SJCRH30 (cell line): ENCODE measurements at regions not wholly inside any gene's neighbourhood (a gene's known extent, or its start where the extent isn't known, plus 50 kb on each side); places are given as distances from the start of the nearest gene placed in this dataset.
"Not testable (repeated sequence)": the region's sequence is repeated elsewhere in the genome, so short reads cannot be mapped to it uniquely, and the experiment has no call there.

Experiments used
- DNase-seq, 2 experiments: peaks; one replicate each; pipeline ENCODE4 v3.0.0-alpha.2; 2015 to 2020
- H3K27ac ChIP-seq: fragments of 250-450 bp; sonication (Bioruptor Pico); 2 replicates; pipeline ENCODE4 v1.5.1; 2020; ENCODE audit warnings: mild to moderate bottlenecking, moderate library complexity
- H3K27me3 ChIP-seq: fragments of 250-450 bp; sonication (Bioruptor Pico); 2 replicates; pipeline ENCODE4 v1.5.1; 2020; ENCODE audit warnings: mild to moderate bottlenecking, moderate library complexity
- H3K36me3 ChIP-seq: fragments of 250-450 bp; sonication (Bioruptor Pico); 2 replicates; pipeline ENCODE4 v1.5.1; 2020; ENCODE audit warnings: mild to moderate bottlenecking, moderate library complexity
- H3K4me1 ChIP-seq: fragments of 250-450 bp; sonication (Bioruptor Pico); 2 replicates; pipeline ENCODE4 v1.5.1; 2020; ENCODE audit warnings: mild to moderate bottlenecking, moderate library complexity
- H3K4me3 ChIP-seq: fragments of 250-450 bp; sonication (Bioruptor Pico); 2 replicates; pipeline ENCODE4 v1.5.1; 2020; ENCODE audit warnings: mild to moderate bottlenecking, moderate library complexity
- H3K9me3 ChIP-seq: fragments of 250-450 bp; sonication (Bioruptor Pico); replicated peaks from 2 replicates; pipeline ENCODE4 v1.5.1; 2020; ENCODE audit warnings: mild to moderate bottlenecking, moderate library complexity

GRCh38 chr7:114364151-114364550, 50.5 kb upstream of the FOXP2 start:
- Histone ChIP-seq H3K4me1 (peaks cover 27% of the 10 kb centered on the region), H3K27me3 (no peaks in the 10 kb centered on the region), H3K9me3 (peaks cover 3% of the 10 kb centered on the region), H3K36me3 (no peaks in the 10 kb centered on the region), H3K27ac (no peak overlapping the region), H3K4me3 (no peak overlapping the region)
- DNase-seq: peak; percentile 25 to 51

DNA sequence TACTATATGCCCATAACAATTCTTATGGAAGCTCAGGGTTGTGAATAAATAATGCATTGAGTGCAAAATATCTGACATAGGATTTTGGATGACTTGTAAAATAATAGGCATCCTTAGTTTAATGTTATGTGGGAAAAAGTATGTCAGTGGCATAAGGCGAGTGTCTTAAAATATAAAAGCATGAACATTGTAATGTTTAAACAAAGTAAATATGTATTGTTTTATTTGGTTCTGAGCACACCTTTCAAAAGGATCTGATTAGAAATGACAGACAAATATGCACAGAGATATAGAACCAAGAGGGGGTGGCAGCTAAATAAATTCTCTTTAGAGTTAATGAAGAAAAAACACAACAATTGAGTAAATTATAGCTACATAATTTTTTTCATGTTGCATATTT, 51.3 kb upstream of the FOXP2 start:
- DNase-seq: no peak
- peaks cover 3% of the 10 kb centered on the region for H3K9me3 ChIP-seq
- no peak overlapping the region for H3K27ac ChIP-seq
- no peaks in the 10 kb centered on the region for H3K27me3 ChIP-seq
- H3K4me1 ChIP-seq: peaks cover 27% of the 10 kb centered on the region
- H3K36me3 ChIP-seq: no peaks in the 10 kb centered on the region
- no peak overlapping the region for H3K4me3 ChIP-seq

DNA sequence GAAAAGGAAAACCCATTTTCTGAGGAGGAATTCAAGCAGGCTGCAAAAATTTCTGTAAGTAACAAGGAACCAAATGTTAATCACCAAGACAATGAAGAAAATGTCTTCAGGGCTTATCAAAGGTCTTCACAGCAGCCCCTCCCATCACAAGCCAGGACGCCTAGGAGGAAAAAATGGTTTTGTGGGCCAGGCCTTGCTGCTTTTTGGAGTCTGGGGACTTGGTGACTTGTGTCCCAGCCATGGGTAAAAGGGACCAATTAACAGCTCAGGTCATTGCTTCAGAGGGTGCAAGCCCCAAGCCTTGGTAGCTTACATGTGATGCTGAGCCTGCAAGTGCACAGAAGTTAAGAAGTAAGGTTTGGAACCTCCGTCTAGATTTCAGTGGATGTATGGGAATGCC, 55.7 kb upstream of the FOXP2 start:
- no peaks in the 10 kb centered on the region for H3K27me3 ChIP-seq
- H3K4me3 ChIP-seq: no peak overlapping the region
- H3K36me3 ChIP-seq: no peaks in the 10 kb centered on the region
- DNase-seq: no peak
- H3K4me1 ChIP-seq: peaks cover under 1% of the 10 kb centered on the region; the same call in 1 of the 2 replicates
- no peak overlapping the region for H3K27ac ChIP-seq
- peaks cover 3% of the 10 kb centered on the region for H3K9me3 ChIP-seq

GRCh38 chr7:114356133-114356532, 58.5 kb upstream of the FOXP2 start:
- Histone ChIP-seq H3K4me1 (no peaks in the 10 kb centered on the region; the same call in 1 of the 2 replicates), H3K27me3 (no peaks in the 10 kb centered on the region), H3K36me3 (no peaks in the 10 kb centered on the region), H3K4me3 (no peak overlapping the region), H3K9me3 (peaks cover 3% of the 10 kb centered on the region), H3K27ac (no peak overlapping the region)
- DNase-seq: no peak

GRCh38 chr7:114354306-114354705, 60.3 kb upstream of the FOXP2 start:
- H3K27me3 ChIP-seq: no peaks in the 10 kb centered on the region
- no peaks in the 10 kb centered on the region for H3K36me3 ChIP-seq
- DNase-seq: no peak
- H3K4me3 ChIP-seq: no peak overlapping the region
- no peaks in the 10 kb centered on the region; the same call in 1 of the 2 replicates for H3K4me1 ChIP-seq
- H3K9me3 ChIP-seq: no peaks in the 10 kb centered on the region
- no peak overlapping the region for H3K27ac ChIP-seq

DNA sequence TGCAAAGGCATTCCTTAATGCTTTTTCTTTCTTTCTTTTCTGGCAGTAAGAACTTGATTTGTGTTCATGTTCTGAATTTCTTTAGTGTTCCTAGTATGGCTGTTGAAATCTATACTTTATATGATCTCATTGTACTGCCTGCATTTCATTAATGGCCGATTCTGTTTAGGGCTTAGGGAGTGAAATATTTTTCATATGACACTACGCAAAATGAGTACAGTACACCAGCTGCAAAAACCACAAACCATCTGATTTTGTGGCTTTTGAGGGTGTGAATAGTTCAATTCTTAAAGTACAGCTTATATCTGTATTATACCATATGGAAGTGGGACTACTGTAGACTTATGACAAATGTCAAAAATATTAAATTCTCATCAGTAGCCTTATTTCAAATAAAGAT, 69.1 kb upstream of the FOXP2 start:
- no peaks in the 10 kb centered on the region; the same call in none of the 2 replicates for H3K9me3 ChIP-seq
- DNase-seq: peak; percentile 77 to 94
- H3K36me3 ChIP-seq: no peaks in the 10 kb centered on the region
- peaks cover 35% of the 10 kb centered on the region for H3K4me1 ChIP-seq
- no peak overlapping the region for H3K4me3 ChIP-seq
- H3K27me3 ChIP-seq: no peaks in the 10 kb centered on the region
- peak overlapping the region; percentile 89 for H3K27ac ChIP-seq

GRCh38 chr7:114343949-114344708, 70.5 kb upstream of the FOXP2 start:
- H3K9me3 ChIP-seq: no peaks in the 10 kb centered on the region; the same call in none of the 2 replicates
- no peaks in the 10 kb centered on the region for H3K36me3 ChIP-seq
- peak overlapping the region; percentile 89 for H3K27ac ChIP-seq
- H3K4me3 ChIP-seq: no peak overlapping the region
- H3K4me1 ChIP-seq: peaks cover 35% of the 10 kb centered on the region
- no peaks in the 10 kb centered on the region for H3K27me3 ChIP-seq
- peak; percentile 37 to 73 for DNase-seq

DNA sequence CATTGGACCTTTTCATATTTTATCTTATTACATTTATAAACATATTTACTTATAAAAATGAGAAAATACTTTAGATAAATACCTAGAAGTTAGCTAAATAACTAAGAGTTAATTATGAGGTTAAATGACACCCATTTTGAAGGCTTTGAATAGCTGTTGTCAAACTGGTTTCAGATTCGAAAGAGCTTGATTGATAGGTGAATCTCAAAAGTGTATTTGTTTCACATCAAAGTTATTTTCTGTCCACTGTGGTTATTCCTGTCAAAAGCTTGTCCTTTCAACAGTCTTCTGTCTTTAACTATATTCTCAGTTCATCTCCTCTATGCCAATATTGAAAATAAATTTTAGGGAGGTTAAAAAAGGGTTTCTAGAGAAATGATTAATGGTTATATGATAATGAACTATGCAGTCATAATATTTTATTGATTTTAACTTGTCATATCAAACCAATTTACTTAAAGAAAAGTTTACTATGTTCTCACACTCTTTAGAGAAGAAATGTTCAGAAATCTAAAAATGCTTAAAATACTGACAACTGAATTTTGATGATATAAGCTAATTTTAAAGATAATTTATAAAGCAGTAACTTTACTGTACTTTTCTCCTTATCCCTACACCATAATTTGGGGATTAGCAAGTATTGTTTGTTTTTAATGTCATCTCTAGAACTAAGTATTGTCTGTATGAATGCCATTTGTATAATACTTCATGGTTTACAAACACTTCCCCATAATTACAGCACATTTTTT, 72.0 kb upstream of the FOXP2 start:
- no peaks in the 10 kb centered on the region; the same call in none of the 2 replicates for H3K9me3 ChIP-seq
- no peaks in the 10 kb centered on the region for H3K27me3 ChIP-seq
- H3K36me3 ChIP-seq: no peaks in the 10 kb centered on the region
- H3K4me1 ChIP-seq: peaks cover 35% of the 10 kb centered on the region
- H3K27ac ChIP-seq: no peak overlapping the region
- H3K4me3 ChIP-seq: no peak overlapping the region
- no peak for DNase-seq

GRCh38 chr7:114341648-114342047, 73.0 kb upstream of the FOXP2 start:
- Histone ChIP-seq H3K9me3 (no peaks in the 10 kb centered on the region; the same call in 1 of the 2 replicates), H3K36me3 (no peaks in the 10 kb centered on the region), H3K27ac (no peak overlapping the region), H3K27me3 (no peaks in the 10 kb centered on the region), H3K4me3 (no peak overlapping the region), H3K4me1 (peaks cover 37% of the 10 kb centered on the region)
- DNase-seq: no peak

- Histone ChIP-seq H3K4me3 (no peak overlapping the region), H3K27me3 (no peaks in the 10 kb centered on the region), H3K4me1 (peaks cover 14% of the 10 kb centered on the region; the same call in 1 of the 2 replicates), H3K36me3 (no peaks in the 10 kb centered on the region), H3K27ac (no peak overlapping the region), H3K9me3 (no peaks in the 10 kb centered on the region)
- no peak for DNase-seq
These were observed 79.6 kb upstream of the FOXP2 start for GRCh38 chr7:114334989-114335388.

DNA sequence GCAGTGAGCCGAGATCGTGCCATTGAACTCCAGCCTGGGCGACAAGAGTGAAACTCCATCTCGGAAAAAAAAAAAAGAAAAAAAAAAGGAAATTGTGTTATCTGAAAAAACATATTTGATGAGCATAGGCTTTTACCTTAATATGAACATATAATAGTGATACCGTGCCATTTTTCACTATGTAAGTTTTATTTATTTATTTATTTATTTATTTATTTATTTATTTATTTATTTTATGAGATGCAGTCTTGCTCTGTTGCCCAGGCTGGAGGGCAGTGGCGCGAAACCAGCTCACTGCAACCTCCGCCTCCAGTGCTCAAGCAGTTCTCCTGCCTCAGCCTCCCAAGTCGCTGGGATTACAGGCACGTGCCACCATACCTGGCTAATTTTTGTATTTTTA, 85.2 kb upstream of the FOXP2 start:
- H3K27ac ChIP-seq, H3K9me3 ChIP-seq, H3K27me3 ChIP-seq, H3K4me3 ChIP-seq, H3K36me3 ChIP-seq, H3K4me1 ChIP-seq, DNase-seq: not testable (repeated sequence)

DNA sequence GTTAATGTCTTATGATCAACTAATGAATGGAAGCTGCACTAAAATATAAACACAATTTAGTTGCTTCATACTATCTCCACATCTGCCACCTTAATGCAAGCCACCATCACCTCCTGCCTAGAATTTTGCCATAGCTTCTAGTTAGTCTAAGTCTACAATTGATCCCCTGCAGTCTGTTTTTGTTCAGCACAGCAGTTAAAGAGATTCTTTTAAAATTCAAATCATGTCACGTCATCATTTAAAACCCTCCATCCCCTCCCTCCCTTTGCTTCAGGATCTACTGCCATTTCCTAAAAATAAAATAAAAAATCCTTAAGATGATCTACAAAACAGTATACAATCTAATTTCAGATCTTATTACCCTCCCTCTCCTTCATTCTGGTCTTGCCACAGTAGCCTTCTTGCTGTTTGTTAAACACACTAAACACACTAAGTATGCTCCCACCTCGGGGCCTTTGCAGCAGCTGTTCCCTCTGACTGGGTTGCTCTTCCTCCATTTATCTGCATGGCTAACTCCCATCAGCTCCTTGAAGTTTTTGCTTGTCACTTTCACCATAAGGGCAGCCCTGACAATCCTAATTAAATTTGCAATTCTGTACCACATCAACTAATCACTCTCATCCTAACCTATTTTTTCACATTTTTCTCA, 97.0 kb upstream of the FOXP2 start:
- no peaks in the 10 kb centered on the region for H3K4me1 ChIP-seq
- H3K4me3 ChIP-seq: no peak overlapping the region
- H3K27me3 ChIP-seq: no peaks in the 10 kb centered on the region
- H3K27ac ChIP-seq: no peak overlapping the region
- no peak for DNase-seq
- no peaks in the 10 kb centered on the region; the same call in 1 of the 2 replicates for H3K9me3 ChIP-seq
- H3K36me3 ChIP-seq: no peaks in the 10 kb centered on the region; the same call in 1 of the 2 replicates

- peak in 1 of 2 experiments; percentile 16 for DNase-seq
- H3K27ac ChIP-seq: no peak overlapping the region
- H3K4me3 ChIP-seq: no peak overlapping the region
- no peaks in the 10 kb centered on the region for H3K27me3 ChIP-seq
- H3K4me1 ChIP-seq: no peaks in the 10 kb centered on the region
- H3K36me3 ChIP-seq: no peaks in the 10 kb centered on the region
- no peaks in the 10 kb centered on the region; the same call in 1 of the 2 replicates for H3K9me3 ChIP-seq
These were observed 102.0 kb upstream of the FOXP2 start for GRCh38 chr7:114312649-114313048.

DNA sequence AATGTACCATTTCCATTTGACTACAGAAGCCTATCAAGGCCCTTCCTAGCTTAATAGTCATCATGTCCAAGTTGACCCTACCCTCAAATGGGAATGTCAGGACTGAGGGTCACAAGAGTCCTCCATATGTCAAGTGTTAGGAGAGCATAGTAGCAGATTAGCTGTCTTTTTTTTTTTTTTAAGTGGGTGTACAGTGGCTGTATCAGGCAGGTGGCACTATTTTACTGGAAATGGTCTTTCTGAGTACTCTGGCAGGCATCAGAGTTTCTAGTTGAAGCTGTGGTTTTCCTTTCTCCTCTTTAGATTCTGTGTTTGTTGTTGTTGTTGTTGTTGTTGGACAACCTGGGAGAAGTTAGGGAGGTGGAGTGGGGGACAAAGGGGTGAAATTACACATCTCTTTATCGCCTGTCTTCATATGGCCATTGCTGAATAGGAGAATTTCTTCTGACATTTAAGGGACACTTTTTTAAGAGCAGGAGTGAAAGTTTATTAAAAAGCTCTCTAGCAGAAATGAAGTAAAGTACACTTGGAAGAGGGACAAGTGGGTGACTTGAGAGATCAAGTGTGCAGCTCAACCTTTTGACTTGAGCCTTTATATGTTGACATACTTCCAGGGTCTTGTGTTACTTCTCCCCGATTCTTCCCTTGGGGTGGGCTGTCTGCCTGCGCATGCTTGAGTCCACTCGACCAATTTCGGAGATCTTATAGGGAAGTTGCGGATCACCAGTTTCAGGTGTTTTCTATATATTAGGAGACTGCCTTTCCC, 104.1 kb upstream of the FOXP2 start:
- DNase-seq: peak in 1 of 2 experiments; percentile 19
- Histone ChIP-seq H3K4me1 (no peaks in the 10 kb centered on the region), H3K4me3 (no peak overlapping the region), H3K27me3 (no peaks in the 10 kb centered on the region), H3K27ac (no peak overlapping the region), H3K36me3 (no peaks in the 10 kb centered on the region; the same call in 1 of the 2 replicates), H3K9me3 (no peaks in the 10 kb centered on the region)
